Activated T-cell treated with anti-CD3 and anti-CD28 coated beads for 4 hours (primary cell): ENCODE measurements at regions not wholly inside any gene's neighbourhood (a gene's known extent, or its start where the extent isn't known, plus 50 kb on each side); places are given as distances from the start of the nearest gene placed in this dataset.
A peak's percentile ranks its signal among the peaks of the same experiment; 100 is the strongest.
"Not testable (repeated sequence)": the region's sequence is repeated elsewhere in the genome, so short reads cannot be mapped to it uniquely, and the experiment has no call there.

ENCODE experiments used
- DNase-seq: peaks from one replicate; pipeline ENCODE4 v3.0.0-alpha.2; 2020

- no peak for DNase-seq
These were observed 239.3 kb downstream of the NRIP1 start for GRCh38 chr21:14825514-14825974.

DNA sequence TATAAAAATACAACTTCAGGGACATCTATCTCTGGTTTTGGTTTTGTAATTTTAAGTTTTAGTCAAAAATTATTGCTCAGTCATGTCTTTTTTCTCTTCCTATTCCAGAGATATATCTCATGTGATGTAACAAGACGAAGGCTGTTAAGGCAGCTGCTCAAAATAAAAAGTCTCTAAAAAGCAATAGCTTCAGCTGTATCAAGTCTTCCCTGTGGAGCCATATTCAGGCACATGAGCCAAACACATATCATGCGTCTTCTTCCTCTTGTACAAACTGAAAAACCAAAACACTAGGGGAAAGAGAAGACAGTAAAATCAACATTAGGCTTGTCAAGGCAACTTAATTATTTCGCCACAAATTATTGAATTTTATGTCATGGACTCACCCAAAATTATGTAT is 240.7 kb downstream of the NRIP1 start:
- no peak for DNase-seq

GRCh38 chr21:14817311-14817710 is 247.5 kb downstream of the NRIP1 start:
- DNase-seq, result no peak

DNA sequence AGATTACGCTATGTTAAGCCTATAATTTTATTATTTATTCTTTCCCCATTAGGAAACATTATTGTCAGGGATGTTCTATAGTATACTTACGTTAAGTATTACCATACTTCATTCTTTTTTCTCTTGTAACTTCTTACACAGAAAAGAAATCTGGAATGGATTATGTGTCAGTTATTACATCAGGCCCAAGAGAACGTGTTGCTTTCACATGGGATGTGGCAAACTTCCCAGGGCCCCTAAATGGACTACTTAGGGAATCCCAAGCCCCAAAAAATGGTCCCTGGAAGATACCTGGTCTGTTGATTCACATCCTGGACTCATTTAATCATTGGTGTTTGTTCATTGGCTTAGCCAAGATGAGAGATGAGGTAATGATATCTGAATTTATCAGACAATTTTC is 249.8 kb downstream of the NRIP1 start:
- no peak for DNase-seq

DNA sequence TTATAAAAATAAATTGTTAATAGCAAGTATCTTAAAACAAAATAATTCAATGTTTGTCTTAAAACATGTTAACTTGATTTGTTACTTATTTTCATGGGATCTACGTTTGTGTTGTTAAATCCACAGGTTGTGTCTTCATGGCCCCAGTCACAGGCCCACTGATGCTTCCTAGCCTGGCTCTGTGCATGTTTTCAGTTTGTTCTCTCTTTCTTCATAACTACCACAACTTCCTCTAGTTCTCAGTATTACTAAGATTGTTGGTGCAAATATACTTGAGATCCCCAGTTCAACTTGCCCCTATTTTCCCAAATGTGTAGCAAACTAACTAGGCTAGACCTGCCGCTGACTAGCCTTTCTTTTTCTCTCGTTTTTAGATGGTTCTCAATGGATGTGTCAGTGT is 250.5 kb downstream of the NRIP1 start:
- no peak for DNase-seq

DNA sequence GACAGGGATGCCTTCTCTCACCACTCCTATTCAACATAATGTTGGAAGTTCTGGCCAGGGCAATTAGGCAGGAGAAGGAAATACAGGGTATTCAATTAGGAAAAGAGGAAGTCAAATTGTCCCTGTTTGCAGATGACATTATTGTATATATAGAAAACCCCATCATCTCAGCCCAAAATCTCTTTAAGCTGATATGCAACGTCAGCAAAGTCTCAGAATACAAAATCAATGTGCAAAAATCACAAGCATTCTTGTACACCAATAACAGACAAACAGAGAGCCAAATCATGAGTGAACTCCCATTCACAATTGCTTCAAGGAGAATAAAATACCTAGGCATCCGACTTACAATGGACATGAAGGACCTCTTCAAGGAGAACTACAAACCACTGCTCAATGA is 258.1 kb upstream of the SAMSN1 start:
- DNase-seq, result not testable (repeated sequence)

DNA sequence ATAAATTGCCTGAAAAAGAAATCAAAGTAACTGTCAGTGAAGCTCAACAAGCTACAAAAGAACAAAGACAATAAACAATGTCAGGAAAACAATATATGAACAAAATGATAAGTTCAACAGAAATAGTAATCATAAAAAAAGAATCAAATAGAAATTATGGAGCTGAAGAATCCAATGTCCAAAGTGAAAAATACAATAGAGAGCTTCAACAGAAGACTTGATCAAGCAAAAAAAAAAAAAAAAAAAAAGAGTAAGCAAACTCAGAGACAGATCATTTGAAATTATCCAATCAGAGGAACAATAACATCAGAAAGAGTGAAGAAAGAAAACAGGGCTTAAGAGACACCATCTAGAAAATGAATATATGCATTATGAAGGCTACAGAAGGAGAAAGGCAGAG is 251.4 kb upstream of the SAMSN1 start:
- DNase-seq, result no peak

DNA sequence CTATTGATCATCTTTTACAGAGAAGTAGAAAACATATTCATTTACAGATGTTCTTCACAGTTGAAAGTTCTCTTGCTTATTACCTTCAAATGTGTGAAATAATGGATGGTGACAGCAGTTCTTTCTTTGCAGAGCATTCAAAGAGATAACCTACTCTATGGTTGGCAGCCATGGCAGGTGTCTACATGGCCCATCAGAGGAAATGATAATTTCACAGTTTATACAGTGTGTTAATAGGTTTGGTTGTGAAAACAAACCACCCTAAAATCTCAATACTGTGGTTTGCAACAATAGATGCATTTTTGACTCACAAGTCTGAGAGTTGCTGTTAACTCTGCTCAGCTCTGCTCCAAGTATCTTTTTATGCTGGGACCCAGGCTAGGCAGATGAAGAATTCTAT is 241.2 kb upstream of the SAMSN1 start:
- no peak for DNase-seq

DNA sequence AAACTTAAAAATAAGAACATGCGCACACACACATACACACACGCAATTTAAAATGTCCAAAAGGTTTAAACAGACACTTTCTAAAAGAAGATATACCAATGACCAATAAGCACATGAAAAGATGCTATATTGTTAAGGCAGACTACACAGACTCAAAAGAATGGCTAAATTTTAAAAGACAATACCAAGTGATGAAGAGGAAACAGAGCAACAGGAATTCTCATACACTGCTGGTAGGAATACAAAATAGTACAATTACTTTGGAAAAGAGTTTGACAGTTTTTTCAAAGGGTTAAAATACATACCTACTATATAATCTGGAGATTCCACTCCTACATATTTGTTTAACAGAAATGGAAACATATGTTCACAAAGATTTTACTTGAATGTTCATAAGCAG is 239.6 kb upstream of the SAMSN1 start:
- DNase-seq, result no peak

- DNase-seq, result peak; percentile 51
These were observed 227.7 kb upstream of the SAMSN1 start for GRCh38 chr21:14773777-14774345.

DNA sequence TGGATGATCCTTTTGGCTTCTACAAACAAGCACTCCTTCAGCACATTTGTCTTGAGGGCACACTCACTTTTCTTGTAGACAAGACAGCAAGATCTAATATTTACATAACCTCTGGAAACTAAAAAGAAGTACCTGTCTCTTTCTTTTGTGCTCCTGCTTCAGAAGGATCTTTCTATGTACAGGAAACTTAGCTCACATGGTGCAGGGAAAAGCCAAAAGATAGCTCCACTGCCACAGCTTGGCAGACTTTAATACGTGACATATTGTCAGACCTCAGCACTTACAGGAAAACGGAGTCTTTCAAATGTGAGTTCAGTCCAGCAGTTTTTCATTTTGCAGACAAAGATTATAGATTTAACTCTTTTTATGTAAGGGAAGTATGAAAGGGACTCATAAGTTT is 225.5 kb upstream of the SAMSN1 start:
- no peak for DNase-seq

DNA sequence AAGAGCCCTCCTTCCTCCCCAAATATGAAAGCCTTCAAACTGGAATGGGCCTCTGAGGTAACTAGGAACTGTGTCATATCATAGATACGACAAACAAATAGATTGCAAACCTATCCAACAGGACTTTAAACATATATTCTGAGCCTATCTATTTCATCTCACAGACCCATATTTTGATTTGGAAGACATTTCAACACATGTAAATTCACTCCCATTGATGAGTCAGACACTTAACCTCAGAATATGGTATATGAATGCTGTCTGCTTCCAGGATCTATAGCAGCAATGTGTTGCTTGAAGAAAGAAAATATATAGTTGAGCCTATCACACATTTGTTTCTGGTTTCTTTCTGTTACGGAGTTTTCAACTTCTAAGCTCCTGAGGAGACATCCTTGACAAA is 221.9 kb upstream of the SAMSN1 start:
- DNase-seq, result no peak

DNA sequence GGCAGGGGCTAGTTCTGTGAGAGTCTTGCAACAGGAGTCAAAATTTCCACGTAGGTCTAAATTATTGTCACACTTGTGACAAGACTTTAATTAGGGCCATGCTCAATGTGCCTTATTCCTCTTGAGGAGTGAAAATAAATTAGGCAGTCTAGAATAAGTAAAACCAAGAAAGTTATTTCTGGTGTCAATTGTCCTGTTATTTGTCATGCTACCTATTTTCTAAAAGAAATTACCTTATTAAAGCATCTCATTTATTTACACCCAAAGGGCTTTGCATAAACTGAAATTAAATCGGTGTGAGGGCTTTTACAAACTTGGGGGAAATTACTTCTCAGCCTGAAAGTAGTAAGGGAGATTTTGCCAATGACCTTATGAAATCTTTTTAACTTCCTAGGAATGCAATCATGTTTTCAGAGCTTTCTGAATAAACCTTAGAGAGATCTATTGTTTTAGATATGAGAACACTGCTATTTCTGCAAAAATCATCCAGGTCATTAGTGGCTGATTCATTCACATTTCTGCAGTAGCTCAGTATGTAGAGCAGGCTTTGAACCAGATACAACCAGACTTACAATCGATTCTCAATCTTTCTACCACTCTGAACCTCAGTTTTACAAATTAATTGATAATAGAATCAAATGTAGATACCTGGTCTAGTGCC is 221.2 kb upstream of the SAMSN1 start:
- DNase-seq, result no peak

- DNase-seq, result no peak
These were observed 220.1 kb upstream of the SAMSN1 start for GRCh38 chr21:14766241-14766640.

DNA sequence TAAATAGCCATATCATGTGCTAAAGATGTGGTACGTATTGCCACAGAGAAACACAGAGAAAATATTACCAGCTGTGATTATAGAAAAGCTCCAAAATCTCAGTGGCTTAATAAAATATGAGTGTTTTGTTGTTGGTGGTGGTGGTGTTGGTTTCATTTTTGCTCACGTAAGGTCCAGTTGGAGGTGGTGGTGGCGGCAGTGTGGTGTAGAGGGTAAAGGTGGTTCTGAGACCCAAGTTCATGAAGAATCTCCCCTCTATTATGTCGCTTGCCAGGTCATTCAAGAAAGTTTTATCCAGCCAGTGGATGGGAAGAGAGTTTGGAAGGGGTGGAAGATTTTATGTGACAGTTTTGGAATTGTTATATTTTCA is 217.6 kb upstream of the SAMSN1 start:
- no peak for DNase-seq

DNA sequence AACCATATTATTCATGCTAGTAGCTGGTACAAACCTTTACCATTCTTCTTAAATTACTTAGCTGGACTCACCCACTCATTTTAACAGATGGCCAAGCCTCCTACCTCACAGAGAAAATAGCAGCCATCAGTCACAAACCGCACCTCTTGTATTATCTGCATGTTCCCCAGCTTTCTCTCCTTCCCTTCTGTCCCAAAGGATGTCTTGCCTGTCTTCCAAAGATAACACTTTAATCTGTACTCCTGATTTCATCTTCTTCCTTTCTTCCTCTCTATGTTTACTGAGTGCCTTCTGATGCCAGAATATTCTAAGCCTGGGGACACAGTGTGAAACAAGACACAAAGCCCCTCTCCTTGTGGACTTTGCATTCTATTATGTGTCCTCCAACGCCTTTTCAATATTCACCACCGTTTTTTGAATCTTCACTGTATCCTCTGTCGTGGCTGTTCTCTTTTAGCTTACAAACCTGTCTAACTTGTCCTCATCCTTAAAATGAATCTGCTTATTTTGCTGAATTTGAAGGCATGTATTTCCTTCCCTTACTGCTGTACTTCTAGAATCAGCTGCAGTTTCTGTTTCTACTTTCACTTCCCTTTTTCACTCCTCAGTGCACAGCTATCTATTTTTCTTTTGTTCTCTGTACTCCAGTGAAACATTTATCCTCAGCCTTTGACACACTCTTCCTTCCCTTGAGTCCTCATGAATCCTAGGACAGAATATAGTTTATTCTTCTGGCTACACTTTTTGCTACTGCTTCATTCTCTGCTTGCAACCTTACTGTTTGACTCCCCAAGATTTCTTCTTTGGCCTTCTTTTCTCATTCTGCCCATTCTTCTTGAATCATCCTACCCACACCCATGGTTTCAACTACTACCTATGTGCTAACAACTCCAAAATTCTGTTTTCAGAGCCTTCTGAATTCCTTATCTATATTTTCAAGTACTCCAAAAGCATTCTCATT is 216.9 kb upstream of the SAMSN1 start:
- DNase-seq, result no peak

DNA sequence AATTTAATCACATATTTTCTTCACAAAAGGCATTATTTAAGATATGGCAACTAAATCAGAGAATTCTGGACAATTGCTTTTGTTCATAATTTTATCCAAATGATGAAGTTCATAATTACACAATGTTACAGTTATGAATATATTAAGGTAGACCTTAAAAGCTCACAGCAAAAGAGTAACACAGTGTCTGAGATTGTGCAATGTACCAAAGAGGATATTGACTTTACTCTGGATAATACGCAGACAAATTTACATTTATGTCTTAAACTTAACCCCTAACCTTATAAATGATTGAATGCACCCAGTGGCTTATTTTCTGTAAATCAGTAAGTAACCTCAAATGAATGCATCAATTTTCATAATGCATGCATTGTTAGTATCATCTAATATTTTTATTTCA is 216.2 kb upstream of the SAMSN1 start:
- DNase-seq, result no peak

GRCh38 chr21:14759285-14759684 is 213.2 kb upstream of the SAMSN1 start:
- no peak for DNase-seq

DNA sequence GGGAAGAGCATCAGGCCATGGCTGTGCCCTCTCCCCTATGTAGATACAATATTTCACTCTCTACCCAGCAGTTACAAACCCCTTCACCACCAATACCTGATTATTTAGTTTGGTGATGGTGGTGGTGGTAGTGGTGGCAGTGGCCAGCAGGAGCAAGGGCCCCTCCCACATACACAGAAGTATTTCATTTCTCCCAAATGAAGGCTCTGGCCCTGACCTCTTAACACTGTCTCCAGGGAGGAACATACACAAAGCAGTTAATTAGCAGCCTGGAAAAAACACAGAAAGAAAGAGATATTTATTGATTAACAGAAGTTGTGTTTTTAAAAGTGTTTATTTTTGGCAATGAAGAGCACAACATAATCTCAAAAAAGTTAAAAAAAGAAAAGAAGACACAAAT is 212.7 kb upstream of the SAMSN1 start:
- no peak for DNase-seq

GRCh38 chr21:14757533-14758327 is 211.6 kb upstream of the SAMSN1 start:
- no peak for DNase-seq

DNA sequence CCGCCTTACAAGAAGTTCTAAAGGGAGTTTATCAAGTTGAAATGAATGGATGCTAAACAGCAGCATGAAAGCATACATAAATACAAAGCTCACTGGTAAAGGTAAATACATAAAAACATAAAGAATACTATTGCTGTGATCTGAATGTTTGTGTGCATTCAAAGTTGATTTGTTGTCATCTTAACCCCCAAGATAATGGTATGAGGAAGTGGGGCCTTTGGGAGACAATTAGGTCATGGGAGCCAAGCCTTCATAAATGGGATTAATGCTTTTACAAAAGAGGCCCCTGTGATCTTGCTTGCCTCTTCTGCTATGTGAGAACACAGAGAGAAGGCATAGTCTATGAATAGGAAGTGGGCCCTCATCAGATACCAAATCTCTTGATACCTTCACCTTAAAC is 209.0 kb upstream of the SAMSN1 start:
- no peak for DNase-seq

DNA sequence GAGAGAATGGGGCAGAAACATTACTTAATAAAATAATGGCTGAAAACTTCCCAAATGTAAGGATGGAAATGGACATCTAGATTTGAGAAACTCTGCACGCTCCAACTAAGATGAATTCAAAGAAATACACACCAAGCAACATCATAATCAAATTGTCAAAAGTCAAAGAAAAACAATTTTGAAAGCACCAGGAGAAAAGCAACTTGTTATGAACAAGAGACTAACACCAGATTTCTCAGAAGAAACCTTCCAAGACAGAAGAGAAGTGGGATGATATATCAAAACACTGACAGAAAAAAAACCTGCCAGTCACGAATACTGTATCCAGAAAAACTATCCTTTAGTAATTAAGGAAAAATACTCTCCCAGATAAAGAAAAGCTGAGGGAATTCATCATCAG is 208.6 kb upstream of the SAMSN1 start:
- no peak for DNase-seq

DNA sequence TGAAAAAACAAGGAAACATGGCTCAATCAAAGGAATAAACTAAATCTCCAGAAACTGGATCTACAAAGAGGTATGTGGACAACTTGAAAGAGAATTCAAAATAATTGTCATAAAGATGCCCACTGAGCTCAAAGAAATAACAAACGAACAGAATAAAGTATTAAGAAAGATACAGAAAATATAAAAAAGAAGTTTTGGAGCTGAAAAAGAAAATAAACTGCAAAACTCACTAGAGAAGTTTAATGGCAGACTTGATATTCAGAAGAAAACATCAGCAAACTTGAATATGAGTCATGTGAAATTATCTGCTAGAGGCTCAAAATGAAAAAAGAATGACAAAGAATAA is 208.1 kb upstream of the SAMSN1 start:
- no peak for DNase-seq
